ENCODE measurements at regions not wholly inside any gene's neighbourhood (a gene's known extent, or its start where the extent isn't known, plus 50 kb on each side); places are given as distances from the start of the nearest gene placed in this dataset.

DNA sequence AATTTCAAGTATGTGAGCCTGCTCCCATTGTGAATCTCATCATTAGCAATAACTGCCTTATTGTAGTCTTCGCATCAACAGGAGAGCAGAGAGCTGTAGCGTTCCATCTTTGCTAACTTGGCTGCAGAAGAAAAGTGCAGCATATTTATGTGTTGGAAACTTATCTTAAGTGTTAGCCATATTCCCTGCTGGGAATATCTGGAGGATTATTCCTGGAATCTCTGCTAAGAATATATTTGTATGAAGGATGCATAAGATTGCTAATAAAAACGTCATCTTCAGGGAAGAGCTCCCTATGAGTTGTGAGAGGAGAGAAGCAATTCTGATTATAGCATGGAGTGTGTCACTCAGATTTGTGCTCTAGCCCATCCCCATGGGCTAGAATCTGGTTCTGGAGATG lies 115.1 kb upstream of the REG3G start:
- H3K27ac ChIP-seq, result no peak overlapping the region
- TF ChIP-seq, protein P1, sequence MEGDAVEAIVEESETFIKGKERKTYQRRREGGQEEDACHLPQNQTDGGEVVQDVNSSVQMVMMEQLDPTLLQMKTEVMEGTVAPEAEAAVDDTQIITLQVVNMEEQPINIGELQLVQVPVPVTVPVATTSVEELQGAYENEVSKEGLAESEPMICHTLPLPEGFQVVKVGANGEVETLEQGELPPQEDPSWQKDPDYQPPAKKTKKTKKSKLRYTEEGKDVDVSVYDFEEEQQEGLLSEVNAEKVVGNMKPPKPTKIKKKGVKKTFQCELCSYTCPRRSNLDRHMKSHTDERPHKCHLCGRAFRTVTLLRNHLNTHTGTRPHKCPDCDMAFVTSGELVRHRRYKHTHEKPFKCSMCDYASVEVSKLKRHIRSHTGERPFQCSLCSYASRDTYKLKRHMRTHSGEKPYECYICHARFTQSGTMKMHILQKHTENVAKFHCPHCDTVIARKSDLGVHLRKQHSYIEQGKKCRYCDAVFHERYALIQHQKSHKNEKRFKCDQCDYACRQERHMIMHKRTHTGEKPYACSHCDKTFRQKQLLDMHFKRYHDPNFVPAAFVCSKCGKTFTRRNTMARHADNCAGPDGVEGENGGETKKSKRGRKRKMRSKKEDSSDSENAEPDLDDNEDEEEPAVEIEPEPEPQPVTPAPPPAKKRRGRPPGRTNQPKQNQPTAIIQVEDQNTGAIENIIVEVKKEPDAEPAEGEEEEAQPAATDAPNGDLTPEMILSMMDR (conservative IDR thresholded peaks at IDR 0.05), result no peak
- no peak for TF ChIP-seq ZFX (IDR thresholded peaks at IDR 0.05)

DNA sequence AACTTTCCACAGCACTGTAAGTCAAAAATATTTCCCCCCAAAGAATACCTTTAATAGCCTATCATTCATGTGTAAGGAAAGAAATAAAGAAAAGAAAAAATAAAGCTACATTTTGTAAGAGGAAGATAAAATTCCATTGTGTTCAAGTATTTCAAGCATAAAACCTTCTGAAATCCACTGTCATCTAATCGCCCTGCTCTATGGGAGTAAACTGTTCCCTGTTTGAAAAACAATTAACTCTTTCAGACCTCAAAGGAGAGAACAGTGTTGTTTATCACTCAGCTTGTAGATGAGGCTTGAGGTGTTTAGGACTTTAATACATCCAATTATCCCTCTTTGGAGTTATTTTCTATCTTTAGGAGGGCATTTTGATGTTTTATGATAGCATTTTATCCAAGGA lies 112.2 kb upstream of the REG3G start:
- no peak overlapping the region for H3K27ac ChIP-seq
- TF ChIP-seq, protein P1 (conservative IDR thresholded peaks at IDR 0.05), result no peak
- no peak for TF ChIP-seq ZFX (IDR thresholded peaks at IDR 0.05)

DNA sequence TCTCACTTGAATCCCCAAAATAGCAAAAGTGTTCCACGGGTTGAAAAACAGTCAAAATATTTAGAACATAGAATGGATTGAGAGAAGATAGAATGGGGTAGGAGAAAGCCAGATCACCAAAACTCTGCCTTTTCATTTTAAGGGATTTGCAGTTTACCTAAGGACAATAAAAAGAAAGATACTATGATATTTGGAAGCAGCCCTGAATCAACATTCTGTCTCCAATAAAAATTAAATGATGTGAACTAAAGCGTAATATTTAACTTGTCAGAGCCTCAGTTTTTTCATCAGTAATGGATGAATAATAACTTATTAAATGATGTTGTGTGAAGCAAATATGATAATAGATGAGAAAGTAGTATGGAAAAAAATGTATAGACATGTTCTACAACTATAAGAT lies 100.2 kb upstream of the REG3G start:
- TF ChIP-seq ZFX (IDR thresholded peaks at IDR 0.05), result no peak
- TF ChIP-seq, protein P1 (conservative IDR thresholded peaks at IDR 0.05), result 0 out of 2 replicates have a peak, but pooled peaks have one; percentile 6
- H3K27ac ChIP-seq, result no peak overlapping the region

DNA sequence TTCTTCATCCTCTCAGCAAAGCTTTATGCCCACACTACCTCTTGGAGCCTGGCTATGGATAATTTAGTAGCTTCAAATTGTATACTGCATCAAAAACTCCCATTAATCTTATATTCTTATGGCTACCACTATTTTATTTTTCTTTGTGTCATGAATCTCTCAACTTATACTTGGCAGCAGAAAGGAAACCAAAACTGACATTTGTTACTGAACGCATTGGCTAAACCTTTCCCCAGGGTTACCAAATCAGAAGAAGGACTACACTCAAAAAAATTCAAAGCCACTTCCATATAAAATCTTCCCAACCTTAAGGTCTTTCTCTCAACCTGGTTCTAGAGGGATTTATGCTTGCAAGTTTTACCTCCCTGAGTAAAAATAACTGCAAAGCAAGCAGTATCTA lies 97.0 kb upstream of the REG3G start:
- TF ChIP-seq ZFX (IDR thresholded peaks at IDR 0.05), result no peak
- TF ChIP-seq, protein P1 (conservative IDR thresholded peaks at IDR 0.05), result no peak
- no peak overlapping the region for H3K27ac ChIP-seq

DNA sequence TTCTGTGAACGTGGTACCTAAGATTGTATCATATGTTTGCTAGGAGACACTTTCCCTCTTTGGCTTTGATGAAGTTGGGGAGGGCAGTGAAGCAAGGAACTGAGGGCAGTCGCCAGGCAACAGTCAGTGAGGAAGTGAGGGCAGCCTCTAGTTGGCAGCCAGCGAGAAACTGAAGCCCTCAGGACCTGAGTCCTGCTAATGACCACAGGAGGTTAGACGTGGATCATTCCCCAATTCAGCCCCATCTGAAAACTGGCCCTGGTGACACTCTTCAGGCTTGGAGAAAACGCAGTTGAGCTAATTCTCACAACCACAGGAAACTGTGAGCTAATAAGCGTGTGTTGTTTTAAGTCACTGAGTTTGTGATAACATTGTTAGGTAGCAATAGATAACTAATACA lies 84.5 kb upstream of the REG3G start:
- H3K27ac ChIP-seq, result no peak overlapping the region
- TF ChIP-seq ZFX (IDR thresholded peaks at IDR 0.05), result no peak
- TF ChIP-seq, protein P1 (conservative IDR thresholded peaks at IDR 0.05), result no peak

DNA sequence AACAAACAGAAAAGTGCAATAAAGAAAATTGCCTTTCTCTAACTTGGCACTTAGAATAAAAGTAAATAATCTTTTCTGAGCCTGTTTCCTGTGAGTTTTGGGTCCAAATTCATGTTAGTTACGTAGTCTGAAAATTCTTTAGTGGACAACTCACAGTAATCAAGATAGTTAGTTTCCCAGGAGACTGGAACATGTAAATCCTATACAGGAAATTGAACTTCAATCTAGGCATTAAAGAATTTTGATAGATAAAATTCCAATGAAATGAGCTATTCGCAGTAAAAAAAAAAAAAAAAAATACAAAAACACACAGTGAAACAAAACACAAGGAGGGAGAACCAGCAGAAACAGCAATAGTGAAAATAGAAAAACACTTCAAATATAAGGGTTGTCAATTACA lies 83.8 kb upstream of the REG3G start:
- no peak for TF ChIP-seq ZFX (IDR thresholded peaks at IDR 0.05)
- TF ChIP-seq, protein P1 (conservative IDR thresholded peaks at IDR 0.05), result no peak
- H3K27ac ChIP-seq, result no peak overlapping the region

DNA sequence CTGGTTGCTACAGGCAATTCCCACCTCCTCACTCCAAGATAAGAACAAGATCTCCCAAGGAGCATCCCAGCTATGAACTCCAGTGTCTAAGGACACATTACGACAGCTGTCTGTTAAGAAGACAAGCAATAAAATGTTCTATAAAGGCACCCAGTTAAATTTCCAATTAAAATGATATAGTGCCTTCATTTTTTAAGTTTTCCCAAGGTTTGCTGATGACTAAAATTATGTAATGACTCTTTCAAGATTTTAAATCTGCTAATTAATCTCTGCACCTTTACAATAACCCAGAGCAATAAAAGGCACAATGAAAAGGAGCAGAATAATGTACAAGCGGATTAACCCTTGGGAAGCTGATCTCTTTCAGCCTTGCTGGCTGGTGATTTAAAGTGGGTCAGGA lies 61.6 kb upstream of the REG3G start:
- H3K27ac ChIP-seq, result no peak overlapping the region

More for the DNA sequence above, 61.6 kb upstream of the REG3G start:
- TF ChIP-seq, protein P1 (conservative IDR thresholded peaks at IDR 0.05), result no peak
- TF ChIP-seq ZFX (IDR thresholded peaks at IDR 0.05), result no peak
